Middle frontal gyrus (tissue), 1 donor: ENCODE measurements at regions not wholly inside any gene's neighbourhood (a gene's known extent, or its start where the extent isn't known, plus 50 kb on each side); places are given as distances from the start of the nearest gene placed in this dataset.
"Not testable (repeated sequence)": the region's sequence is repeated elsewhere in the genome, so short reads cannot be mapped to it uniquely, and the experiment has no call there.

ENCODE experiments used
- DNase-seq: peaks from one replicate; pipeline ENCODE4 v3.0.0-alpha.2; 2015; ENCODE audit warnings: low spot score; ENCODE audit errors: extremely low spot score

- no peak for DNase-seq
Observed at GRCh38 chr12:58719161-58719560, 201.1 kb downstream of the LRIG3 start.

GRCh38 chr12:58720421-58720820 lies 199.9 kb downstream of the LRIG3 start:
- no peak for DNase-seq

GRCh38 chr12:58725400-58726105 lies 194.8 kb downstream of the LRIG3 start:
- DNase-seq: no peak

DNA sequence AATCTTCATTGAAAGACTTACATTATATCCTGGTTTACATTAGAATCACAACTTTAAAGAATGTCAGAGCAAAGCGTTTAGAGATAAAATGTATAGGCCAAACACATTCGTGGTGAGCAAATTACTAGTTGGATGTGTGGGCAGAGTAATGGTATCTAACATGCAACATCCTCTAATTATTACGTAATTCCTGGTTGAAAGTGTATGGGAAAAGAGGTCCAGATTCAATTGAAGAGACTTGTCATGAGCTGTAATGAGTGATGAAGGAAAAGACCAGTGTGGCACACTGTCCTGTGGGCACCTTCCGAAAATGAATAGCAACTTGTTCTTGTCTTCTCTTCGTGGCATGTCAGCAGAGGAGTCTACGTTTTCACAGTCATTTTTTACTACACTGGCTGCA lies 192.8 kb downstream of the LRIG3 start:
- no peak for DNase-seq

GRCh38 chr12:58728397-58728796 lies 191.9 kb downstream of the LRIG3 start:
- DNase-seq: no peak

DNA sequence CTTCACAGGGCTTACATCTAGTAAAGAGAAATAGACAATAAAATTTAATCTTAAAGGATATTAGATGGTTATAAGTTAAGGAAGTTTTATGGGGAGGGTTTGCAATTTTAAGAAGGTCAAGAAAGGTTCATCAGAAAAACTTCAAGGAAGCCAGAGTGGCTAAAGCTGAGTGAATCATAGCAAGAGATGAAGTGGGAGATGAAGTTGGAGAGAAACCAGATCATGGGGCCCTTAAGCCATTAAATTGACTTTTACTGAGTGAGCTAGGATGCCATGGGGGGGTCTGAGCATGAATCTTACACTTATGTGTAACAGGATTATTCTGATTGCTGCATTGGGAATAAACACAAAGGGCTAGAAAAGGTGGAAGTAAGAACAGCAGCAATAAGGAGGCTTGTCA lies 189.2 kb downstream of the LRIG3 start:
- no peak for DNase-seq

- no peak for DNase-seq
Observed at GRCh38 chr12:58732894-58733293, 187.4 kb downstream of the LRIG3 start.

DNA sequence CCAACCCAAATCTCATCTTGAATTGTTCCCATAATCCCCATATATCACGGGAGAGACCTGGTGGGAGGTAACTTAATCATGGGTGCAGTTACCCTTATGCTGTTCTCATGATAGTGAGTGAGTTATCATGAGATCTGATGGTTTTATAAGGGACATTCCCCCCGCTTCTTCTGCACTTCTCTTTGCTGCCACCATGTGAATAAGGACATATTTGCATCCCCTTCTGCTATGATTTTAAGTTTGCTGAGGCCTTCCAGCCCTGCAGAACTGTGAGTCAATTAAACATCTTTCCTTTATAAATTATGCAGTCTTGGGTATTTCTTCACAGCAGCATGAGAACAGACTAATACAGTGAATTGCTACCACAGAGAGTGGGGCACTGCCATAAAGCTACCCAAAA lies 179.1 kb downstream of the LRIG3 start:
- DNase-seq: no peak

GRCh38 chr12:58745348-58746125 lies 174.8 kb downstream of the LRIG3 start:
- no peak for DNase-seq

DNA sequence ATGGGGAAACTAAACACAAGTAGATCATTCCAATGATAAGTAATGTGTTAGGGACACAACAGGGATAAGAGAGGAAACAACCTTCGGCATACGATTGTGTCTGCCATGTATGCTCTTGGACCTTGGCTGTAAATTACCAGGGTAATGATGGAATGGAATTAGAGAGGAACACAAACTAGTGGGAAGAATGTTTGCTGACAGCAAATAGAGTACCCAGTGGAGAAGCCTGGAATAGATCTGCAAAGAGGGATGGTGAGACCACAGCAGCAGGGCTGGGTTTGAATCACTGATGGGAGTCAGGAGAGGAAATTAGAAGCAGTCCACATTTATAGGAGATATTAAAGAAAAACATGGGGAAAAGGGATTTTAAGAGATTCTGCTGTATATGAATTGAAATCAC lies 172.8 kb downstream of the LRIG3 start:
- DNase-seq: no peak

- peak; percentile 6 for DNase-seq
Observed at GRCh38 chr12:58750484-58750883, 169.8 kb downstream of the LRIG3 start.

- DNase-seq: no peak
Observed at GRCh38 chr12:58757422-58757821, 162.9 kb downstream of the LRIG3 start.

- not testable (repeated sequence) for DNase-seq
Observed at GRCh38 chr12:58759745-58760144, 160.6 kb downstream of the LRIG3 start.

DNA sequence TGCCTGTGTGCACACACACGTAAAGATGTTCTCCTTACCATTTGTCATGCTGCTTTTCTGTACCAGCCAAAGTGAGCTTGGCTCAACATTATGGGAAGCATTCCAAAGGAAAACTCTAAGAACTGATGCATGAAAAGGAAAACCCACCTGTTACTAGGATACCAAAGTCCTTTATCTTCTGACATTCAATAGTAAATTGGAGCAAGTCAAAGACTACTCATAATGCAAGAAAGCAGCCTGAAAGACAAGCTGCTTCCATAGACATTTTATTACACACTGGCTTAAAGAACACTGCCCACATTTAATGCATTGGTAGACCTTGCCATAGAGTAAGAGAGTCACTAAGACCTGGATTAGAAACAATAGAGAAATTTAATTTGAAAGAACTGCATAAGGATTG lies 159.0 kb downstream of the LRIG3 start:
- DNase-seq: no peak

DNA sequence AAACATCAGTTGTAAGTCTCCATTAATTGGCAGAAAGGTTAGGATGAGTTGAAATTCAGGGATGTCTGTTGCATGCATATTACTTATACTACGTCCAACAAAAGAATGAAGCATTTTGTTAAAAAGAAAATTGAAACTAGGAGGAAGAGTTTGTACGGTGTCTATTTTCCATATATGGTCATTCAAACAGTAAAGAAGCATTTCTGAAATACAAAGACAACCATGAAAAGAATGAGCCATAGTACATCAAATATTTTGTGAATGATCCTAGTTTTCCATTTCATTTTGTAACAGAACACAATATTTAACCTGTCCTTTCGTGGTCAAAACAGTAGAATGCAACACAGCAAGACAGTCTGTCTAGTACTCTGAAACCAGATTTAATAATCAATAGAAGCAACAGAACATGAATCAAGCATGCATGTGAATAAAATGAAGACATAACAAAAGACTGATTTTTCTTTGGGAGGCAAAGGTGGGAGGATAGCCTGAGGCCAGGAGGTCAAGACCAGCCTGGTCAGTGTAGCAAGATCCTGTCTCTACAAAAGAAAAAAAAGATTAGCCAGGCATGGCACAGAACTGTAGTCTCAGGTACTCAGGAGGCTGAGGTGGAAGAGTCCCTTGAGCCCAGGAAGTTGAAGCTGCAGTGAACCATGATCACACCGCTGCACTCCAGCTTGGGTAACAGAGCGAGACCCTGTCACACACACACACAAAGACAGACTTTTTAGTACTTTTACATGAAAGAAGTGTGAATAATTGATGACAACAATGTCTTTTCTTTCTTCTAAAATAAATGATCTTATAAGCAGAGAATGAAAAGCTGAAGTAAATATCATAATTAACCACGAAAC lies 156.0 kb downstream of the LRIG3 start:
- no peak for DNase-seq

- no peak for DNase-seq
Observed at GRCh38 chr12:58765076-58765475, 155.2 kb downstream of the LRIG3 start.

DNA sequence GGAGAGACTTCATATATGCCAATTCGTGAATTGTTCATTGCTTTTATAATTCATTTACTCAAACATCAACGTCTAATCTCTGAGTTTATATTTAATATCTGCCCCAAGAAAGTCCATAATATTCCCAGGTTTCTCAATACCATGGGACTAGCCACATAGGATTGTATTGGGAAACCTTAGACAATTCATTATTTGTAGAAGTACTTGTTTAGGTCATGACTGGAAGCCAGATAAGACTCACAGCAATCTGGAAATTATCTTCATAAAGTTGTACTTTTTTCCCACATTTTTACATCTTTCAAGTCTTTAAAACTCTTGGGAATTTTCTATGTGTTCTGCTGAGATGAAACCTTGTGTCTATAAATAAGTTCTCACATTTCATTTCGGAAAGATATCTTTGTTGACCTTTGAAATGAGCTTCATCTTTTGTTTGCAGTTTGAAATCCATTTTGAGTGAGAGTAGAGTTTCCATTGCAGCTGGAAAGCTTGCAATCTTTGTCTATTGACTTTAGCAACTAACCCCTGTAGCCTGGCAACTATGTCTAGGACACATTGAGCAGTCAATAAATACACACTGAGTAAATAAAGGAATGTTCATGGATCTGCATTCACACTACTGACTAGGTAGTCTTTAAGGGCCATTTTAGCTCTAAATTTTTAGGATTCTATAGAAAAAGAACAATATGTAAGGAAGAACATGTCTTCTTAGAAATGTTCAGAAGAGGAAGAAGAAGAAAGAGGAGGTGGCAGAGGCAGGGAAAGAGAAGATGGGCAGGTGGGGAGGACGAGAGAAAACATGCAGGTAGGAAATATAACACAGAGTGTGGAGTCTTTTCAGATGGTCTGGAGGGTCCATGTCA lies 154.4 kb downstream of the LRIG3 start:
- no peak for DNase-seq

GRCh38 chr12:58766513-58766870 lies 153.8 kb downstream of the LRIG3 start:
- DNase-seq: no peak

GRCh38 chr12:58767496-58767895 lies 152.8 kb downstream of the LRIG3 start:
- DNase-seq: no peak

DNA sequence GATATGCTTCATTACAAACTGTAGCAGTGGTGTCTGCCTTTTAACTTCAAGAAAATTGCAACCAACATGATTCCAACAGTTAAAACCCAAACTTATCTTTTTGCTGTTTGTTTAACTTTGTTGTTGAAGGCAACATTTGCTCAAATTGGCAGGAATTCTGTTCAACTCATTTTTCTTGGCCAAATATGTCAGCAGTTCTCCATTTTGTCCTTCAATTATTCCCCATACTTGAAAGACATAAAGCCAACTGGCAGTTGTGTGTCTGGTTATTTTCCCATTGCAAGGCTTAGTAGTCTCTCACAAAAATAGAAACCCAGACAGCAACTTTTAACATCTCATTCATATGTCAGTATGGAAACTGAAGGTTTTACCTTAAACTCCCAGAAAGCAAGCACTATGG lies 146.3 kb downstream of the LRIG3 start:
- DNase-seq: no peak

GRCh38 chr12:58774731-58775130 lies 145.6 kb downstream of the LRIG3 start:
- no peak for DNase-seq
